GM21526 (cell line): ENCODE measurements at regions not wholly inside any gene's neighbourhood (a gene's known extent, or its start where the extent isn't known, plus 50 kb on each side); places are given as distances from the start of the nearest gene placed in this dataset.

Source experiments
- ATAC-seq: cut with Tn5 transposase; IDR thresholded peaks from one replicate; pipeline ENCODE4 v1.9.1; 2021; ENCODE audit warnings: moderate library complexity; ENCODE audit not compliant: unreplicated experiment, low FRiP score

- no peak for ATAC-seq
These were observed 234.2 kb downstream of the TTC32 start for GRCh38 chr2:19667536-19667949.

GRCh38 chr2:19667085-19667484, 234.7 kb downstream of the TTC32 start:
- no peak for ATAC-seq

- ATAC-seq, result no peak
These were observed 237.1 kb downstream of the TTC32 start for GRCh38 chr2:19664646-19665045.

- no peak for ATAC-seq
These were observed 242.6 kb downstream of the TTC32 start for GRCh38 chr2:19659024-19659792.

- ATAC-seq, result no peak
These were observed 245.8 kb downstream of the TTC32 start for GRCh38 chr2:19656011-19656410.

GRCh38 chr2:19654310-19655090, 247.3 kb downstream of the TTC32 start:
- ATAC-seq, result no peak

- no peak for ATAC-seq
These were observed 248.3 kb downstream of the TTC32 start for GRCh38 chr2:19653509-19653908.

GRCh38 chr2:19652811-19653210, 249.0 kb downstream of the TTC32 start:
- ATAC-seq, result no peak

GRCh38 chr2:19651466-19651865, 250.3 kb downstream of the TTC32 start:
- ATAC-seq, result no peak

- no peak for ATAC-seq
These were observed 251.9 kb downstream of the TTC32 start for GRCh38 chr2:19649785-19650380.

GRCh38 chr2:19649142-19649541, 252.6 kb downstream of the TTC32 start:
- ATAC-seq, result no peak

GRCh38 chr2:19648583-19648982, 253.2 kb downstream of the TTC32 start:
- no peak for ATAC-seq

GRCh38 chr2:19646987-19647386, 254.8 kb downstream of the TTC32 start:
- no peak for ATAC-seq

- no peak for ATAC-seq
These were observed 257.0 kb downstream of the TTC32 start for GRCh38 chr2:19644763-19645162.

- ATAC-seq, result peak; percentile 88
These were observed 258.7 kb downstream of the TTC32 start for GRCh38 chr2:19643117-19643518.

- no peak for ATAC-seq
These were observed 259.3 kb downstream of the TTC32 start for GRCh38 chr2:19642501-19642900.

- no peak for ATAC-seq
These were observed 265.8 kb downstream of the TTC32 start for GRCh38 chr2:19635951-19636510.

- ATAC-seq, result no peak
These were observed 269.3 kb downstream of the TTC32 start for GRCh38 chr2:19632403-19632991.

GRCh38 chr2:19631871-19632270, 269.9 kb downstream of the TTC32 start:
- no peak for ATAC-seq

GRCh38 chr2:19630921-19631320, 270.9 kb downstream of the TTC32 start:
- no peak for ATAC-seq

GRCh38 chr2:19627359-19627758, 268.9 kb upstream of the OSR1 start:
- no peak for ATAC-seq
